ENCODE measurements at regions not wholly inside any gene's neighbourhood (a gene's known extent, or its start where the extent isn't known, plus 50 kb on each side); places are given as distances from the start of the nearest gene placed in this dataset.

- no peak for DNase-seq (ENCODE audit: extremely low read depth, low read depth)
Observed at GRCh38 chr6:21375151-21376116, 218.1 kb upstream of the SOX4 start.

DNA sequence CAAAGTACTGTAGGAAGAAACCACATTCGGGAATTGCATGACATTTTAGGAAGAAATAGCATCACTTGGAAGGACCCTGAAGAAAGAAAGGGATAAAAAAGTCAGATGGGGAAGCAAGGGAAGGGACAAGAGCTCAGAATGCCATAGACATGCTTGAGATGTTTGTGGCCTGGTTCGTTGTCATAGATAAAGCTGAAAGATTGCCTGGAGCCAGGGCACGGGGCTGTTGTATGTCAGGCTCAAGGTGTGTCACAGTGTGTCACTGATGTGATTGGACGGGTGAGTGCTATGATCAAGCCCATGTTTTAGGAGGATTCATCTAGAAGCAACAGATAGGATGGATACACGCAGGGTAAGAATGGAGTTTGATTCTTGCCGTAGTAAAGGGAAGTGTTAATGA lies 216.2 kb upstream of the SOX4 start:
- no peak for DNase-seq (ENCODE audit: extremely low read depth, low read depth)

DNA sequence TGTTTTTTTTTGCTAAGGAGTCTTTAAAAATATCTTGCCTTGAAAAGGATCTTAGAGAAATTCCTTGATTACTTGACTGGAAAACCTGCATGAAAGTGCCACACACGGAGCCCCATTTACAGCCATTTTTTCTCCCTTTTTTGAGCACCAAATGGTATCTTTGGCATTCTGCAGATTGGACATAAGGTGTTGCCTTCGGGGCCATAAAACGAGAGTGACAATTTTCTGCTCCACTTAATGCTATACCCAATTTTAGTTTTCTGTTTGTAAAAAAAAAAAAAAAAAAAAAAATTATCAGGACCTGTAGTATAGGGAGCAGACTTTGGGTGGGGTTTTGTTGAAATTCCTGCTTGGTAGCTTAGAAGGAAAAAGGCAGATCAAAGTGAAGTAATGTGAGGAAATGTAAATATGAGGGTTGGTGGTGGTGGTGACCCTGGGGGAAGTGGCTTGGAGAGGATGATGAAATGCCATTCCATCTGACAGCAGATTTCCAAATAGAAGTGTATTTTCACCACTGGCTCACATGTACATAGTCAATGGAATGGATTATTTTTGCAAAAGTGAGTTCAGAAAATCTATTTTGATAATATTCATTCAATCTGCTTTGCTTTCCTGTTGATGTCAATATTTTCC lies 212.1 kb upstream of the SOX4 start:
- DNase-seq (ENCODE audit: extremely low read depth, low read depth): no peak

DNA sequence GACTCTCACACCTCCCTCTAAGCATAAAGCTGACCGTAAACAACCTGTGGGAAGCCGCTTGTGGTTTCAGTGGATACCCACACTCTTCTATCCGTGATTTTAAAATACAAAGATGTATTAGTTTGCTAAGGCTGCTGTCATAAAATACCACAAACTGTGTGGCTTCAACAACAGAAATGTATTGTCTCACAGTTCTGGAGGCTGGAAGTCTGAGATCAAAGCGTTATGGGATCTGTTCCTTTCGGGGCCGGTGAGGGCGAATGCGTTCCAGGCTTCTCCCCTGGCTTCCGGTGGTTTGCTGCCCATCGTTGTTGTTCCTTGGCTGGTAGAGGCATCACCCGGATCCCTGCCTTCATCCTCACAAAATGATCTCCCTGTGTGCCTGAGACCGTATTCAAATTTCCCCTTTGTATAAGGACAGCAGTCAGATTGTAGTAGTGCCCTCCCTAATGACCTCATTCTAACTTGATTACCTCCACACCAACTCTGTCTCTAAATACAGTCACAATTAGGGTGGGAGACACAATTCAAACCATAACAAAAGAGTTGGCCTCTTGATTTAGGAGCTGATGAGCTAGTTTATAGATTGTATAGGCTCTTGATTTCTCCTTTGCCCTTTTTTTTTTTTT lies 210.6 kb upstream of the SOX4 start:
- no peak for DNase-seq (ENCODE audit: extremely low read depth, low read depth)

- DNase-seq (ENCODE audit: extremely low read depth, low read depth): no peak
Observed at GRCh38 chr6:21383450-21384085, 210.0 kb upstream of the SOX4 start.

DNA sequence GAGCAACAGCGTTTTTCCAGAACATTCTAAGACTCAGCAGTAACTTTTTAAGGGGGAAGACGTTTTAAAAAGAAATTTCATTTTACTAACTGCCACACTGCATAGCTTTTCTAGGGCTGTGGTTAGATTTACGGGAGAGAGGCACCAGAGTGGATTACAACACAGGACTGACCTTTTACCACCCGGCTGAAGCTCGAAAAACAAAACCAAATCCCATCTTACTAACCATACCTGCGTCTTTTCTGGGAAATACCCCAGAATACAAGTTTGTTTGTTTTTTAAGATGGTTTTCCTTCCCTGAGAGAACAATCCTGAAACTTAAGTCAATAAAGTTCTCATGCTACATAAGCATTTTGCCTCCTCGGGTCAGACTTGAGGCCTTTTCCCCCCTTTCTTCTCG lies 209.3 kb upstream of the SOX4 start:
- DNase-seq (ENCODE audit: extremely low read depth, low read depth): no peak

GRCh38 chr6:21386744-21387143 lies 206.8 kb upstream of the SOX4 start:
- no peak for DNase-seq (ENCODE audit: extremely low read depth, low read depth)

DNA sequence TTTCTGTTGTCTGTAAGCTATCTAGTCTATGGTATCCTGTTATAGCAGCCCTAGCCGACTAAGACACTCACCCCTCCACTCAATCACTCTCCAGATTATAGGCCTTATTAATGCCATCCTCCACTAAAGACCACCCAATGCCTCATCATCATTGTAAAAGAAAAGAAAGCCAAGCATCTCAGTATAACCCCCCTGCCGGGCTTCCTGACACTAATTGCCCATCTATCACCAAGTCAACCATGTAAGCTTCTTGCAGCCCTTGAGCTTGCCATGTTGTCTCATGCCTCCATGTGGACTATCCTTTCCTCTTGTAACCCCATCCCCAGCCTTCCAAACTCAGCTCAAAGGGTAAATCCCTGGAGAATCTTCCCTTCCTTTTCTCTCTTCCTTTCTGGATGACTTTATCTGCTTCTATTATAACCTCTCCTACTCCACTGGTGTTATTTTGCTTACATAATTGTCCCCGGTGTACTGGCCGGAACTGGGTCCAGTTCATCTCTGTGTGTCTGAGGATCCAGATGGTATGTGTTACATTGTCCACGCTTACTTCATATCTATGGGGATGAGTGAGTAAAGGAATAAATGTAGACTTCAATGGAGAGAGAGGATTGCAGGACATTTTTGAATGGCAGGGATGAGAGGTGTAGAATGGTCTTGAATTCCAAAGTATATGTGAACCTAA lies 202.9 kb upstream of the SOX4 start:
- DNase-seq (ENCODE audit: extremely low read depth, low read depth): no peak

DNA sequence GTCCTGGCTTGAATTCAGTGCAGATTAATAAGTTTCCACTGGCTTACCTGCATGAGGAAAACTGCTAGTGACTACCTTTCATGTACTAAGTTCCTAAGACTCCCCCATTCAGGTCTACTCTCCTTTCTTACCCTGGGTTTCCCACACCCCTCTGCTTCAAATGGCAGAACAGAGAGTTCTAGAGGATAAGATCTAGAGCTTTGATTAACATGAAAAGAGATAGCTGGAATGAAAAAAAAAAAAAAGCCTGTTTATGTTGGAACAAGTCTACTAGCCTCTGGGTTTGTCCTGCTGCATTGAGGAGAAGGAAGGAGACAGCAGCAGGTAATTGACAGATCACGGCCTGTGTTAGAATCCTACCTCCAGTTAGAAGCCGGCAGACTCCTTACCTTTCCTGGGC lies 201.4 kb upstream of the SOX4 start:
- no peak for DNase-seq (ENCODE audit: extremely low read depth, low read depth)

GRCh38 chr6:21393441-21394165 lies 199.9 kb upstream of the SOX4 start:
- no peak for DNase-seq (ENCODE audit: extremely low read depth, low read depth)

GRCh38 chr6:21395121-21395520 lies 198.4 kb upstream of the SOX4 start:
- no peak for DNase-seq (ENCODE audit: extremely low read depth, low read depth)

DNA sequence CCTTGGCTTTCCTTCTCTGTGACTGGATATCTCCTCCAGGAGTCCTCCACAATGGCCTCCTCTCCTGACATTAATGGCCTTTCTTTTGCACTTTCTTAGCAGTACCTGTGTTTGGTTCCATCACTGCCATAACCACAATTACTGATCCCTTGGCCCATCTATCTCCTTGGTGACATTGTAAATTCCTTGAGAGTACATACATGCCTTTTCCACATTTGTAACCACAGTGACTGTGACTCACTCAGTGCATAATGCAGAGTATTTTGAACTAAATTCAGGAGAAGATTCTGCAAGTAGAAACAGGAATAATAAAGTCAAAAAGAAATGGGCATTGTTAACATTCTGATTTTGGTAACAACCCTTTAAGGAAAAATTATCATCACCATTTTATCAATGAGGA lies 197.2 kb upstream of the SOX4 start:
- DNase-seq (ENCODE audit: extremely low read depth, low read depth): no peak

DNA sequence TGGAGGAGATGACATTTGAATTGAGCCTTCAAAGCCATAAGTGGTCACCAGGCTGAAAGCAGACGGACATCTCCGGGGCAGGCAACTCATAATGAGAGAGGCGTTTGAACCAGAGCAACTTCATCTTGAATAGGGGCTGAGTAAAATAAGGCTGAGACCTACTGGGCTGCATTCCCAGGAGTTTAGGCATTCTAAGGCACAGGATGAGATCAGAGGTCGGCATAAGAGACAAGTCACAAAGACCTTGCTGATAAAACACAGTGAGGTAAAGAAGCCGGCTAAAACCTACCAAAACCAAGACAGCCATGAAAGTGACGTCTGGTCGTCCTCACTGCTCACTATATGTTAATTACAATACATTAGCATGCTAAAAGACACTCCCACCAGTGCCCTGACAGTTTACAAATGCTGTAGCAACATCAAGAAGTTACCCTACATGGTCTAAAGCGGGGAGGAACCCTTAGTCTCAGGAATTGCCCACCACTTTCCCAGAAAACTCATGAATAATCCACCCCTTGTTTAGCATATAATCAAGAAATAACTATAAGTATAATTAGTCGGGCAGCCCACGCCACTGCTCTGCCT lies 194.7 kb upstream of the SOX4 start:
- no peak for DNase-seq (ENCODE audit: extremely low read depth, low read depth)

- DNase-seq (ENCODE audit: extremely low read depth, low read depth): no peak
Observed at GRCh38 chr6:21402368-21402767, 191.2 kb upstream of the SOX4 start.

GRCh38 chr6:21404577-21404976 lies 189.0 kb upstream of the SOX4 start:
- no peak for DNase-seq (ENCODE audit: extremely low read depth, low read depth)

GRCh38 chr6:21406316-21406715 lies 187.2 kb upstream of the SOX4 start:
- DNase-seq (ENCODE audit: extremely low read depth, low read depth): no peak

DNA sequence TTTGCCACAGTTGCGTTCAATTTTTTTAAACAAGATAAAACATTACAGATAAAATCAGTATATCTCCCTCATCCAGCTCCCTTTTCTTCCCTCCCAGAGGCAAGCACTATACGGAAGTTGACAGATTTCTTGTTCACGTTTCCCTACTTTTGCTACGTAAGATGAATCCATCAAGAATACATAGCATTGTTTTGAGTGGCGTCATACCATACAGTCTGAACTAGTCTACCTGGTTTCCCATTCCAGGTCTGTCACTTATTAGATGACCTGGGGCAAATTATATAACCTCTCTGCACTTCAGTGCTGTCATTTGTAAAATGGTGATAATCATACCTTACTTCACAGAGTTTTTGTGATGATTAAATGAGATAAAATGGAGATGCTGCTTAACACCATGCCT lies 184.3 kb upstream of the SOX4 start:
- DNase-seq (ENCODE audit: extremely low read depth, low read depth): no peak

GRCh38 chr6:21413428-21413827 lies 180.1 kb upstream of the SOX4 start:
- DNase-seq (ENCODE audit: extremely low read depth, low read depth): no peak

- no peak for DNase-seq (ENCODE audit: extremely low read depth, low read depth)
Observed at GRCh38 chr6:21414065-21414464, 179.5 kb upstream of the SOX4 start.
